ENCODE measurements at regions not wholly inside any gene's neighbourhood (a gene's known extent, or its start where the extent isn't known, plus 50 kb on each side); places are given as distances from the start of the nearest gene placed in this dataset.

- H3K27ac Mint-ChIP-seq, result no peak overlapping the region
- H3K36me3 Mint-ChIP-seq (ENCODE audit: low read depth), result no peaks in the 10 kb centered on the region
- no peak overlapping the region for H3K4me3 Mint-ChIP-seq
- H3K27me3 Mint-ChIP-seq, result peaks cover 3% of the 10 kb centered on the region
- ATAC-seq (replicated peaks), result no peak
- H3K4me1 Mint-ChIP-seq, result no peaks in the 10 kb centered on the region
- no peaks in the 10 kb centered on the region for H3K9me3 Mint-ChIP-seq
Observed at GRCh38 chr9:135255033-135255840, 167.8 kb downstream of the OLFM1 start.

GRCh38 chr9:135255841-135256580 lies 168.5 kb downstream of the OLFM1 start:
- no peak for ATAC-seq (replicated peaks)
- no peak overlapping the region for H3K4me3 Mint-ChIP-seq
- no peaks in the 10 kb centered on the region for H3K9me3 Mint-ChIP-seq
- H3K27ac Mint-ChIP-seq, result no peak overlapping the region
- H3K27me3 Mint-ChIP-seq, result peaks cover 3% of the 10 kb centered on the region
- no peaks in the 10 kb centered on the region for H3K36me3 Mint-ChIP-seq (ENCODE audit: low read depth)
- H3K4me1 Mint-ChIP-seq, result no peaks in the 10 kb centered on the region

GRCh38 chr9:135256581-135257354 lies 169.3 kb downstream of the OLFM1 start:
- peaks cover 3% of the 10 kb centered on the region for H3K27me3 Mint-ChIP-seq
- H3K9me3 Mint-ChIP-seq, result no peaks in the 10 kb centered on the region
- no peak overlapping the region for H3K4me3 Mint-ChIP-seq
- no peaks in the 10 kb centered on the region for H3K4me1 Mint-ChIP-seq
- no peaks in the 10 kb centered on the region for H3K36me3 Mint-ChIP-seq (ENCODE audit: low read depth)
- H3K27ac Mint-ChIP-seq, result no peak overlapping the region
- ATAC-seq (replicated peaks), result no peak

GRCh38 chr9:135258461-135258860 lies 171.0 kb downstream of the OLFM1 start:
- H3K4me3 Mint-ChIP-seq, result no peak overlapping the region
- no peaks in the 10 kb centered on the region for H3K9me3 Mint-ChIP-seq
- H3K4me1 Mint-ChIP-seq, result no peaks in the 10 kb centered on the region
- H3K27me3 Mint-ChIP-seq, result peaks cover 3% of the 10 kb centered on the region
- no peaks in the 10 kb centered on the region for H3K36me3 Mint-ChIP-seq (ENCODE audit: low read depth)
- no peak for ATAC-seq (replicated peaks)
- no peak overlapping the region for H3K27ac Mint-ChIP-seq

GRCh38 chr9:135259273-135259672 lies 171.8 kb downstream of the OLFM1 start:
- Mint-ChIP-seq H3K27ac (no peak overlapping the region), H3K36me3 (ENCODE audit: low read depth) (no peaks in the 10 kb centered on the region), H3K27me3 (peaks cover 3% of the 10 kb centered on the region), H3K4me3 (no peak overlapping the region), H3K9me3 (no peaks in the 10 kb centered on the region), H3K4me1 (no peaks in the 10 kb centered on the region)
- ATAC-seq (replicated peaks), result no peak

GRCh38 chr9:135260221-135261180 lies 173.0 kb downstream of the OLFM1 start:
- Mint-ChIP-seq H3K4me3 (no peak overlapping the region), H3K4me1 (no peaks in the 10 kb centered on the region), H3K27me3 (peaks cover 3% of the 10 kb centered on the region), H3K36me3 (ENCODE audit: low read depth) (no peaks in the 10 kb centered on the region), H3K9me3 (no peaks in the 10 kb centered on the region), H3K27ac (no peak overlapping the region)
- no peak for ATAC-seq (replicated peaks)

- Mint-ChIP-seq H3K27ac (no peak overlapping the region), H3K36me3 (ENCODE audit: low read depth) (no peaks in the 10 kb centered on the region), H3K4me3 (no peak overlapping the region), H3K9me3 (no peaks in the 10 kb centered on the region), H3K27me3 (peaks cover 4% of the 10 kb centered on the region), H3K4me1 (no peaks in the 10 kb centered on the region)
- no peak for ATAC-seq (replicated peaks)
Observed at GRCh38 chr9:135262248-135262647, 174.8 kb downstream of the OLFM1 start.

GRCh38 chr9:135263511-135263910 lies 176.0 kb downstream of the OLFM1 start:
- Mint-ChIP-seq H3K4me1 (no peaks in the 10 kb centered on the region), H3K36me3 (ENCODE audit: low read depth) (no peaks in the 10 kb centered on the region), H3K4me3 (no peak overlapping the region), H3K27me3 (peaks cover 4% of the 10 kb centered on the region), H3K9me3 (no peaks in the 10 kb centered on the region), H3K27ac (no peak overlapping the region)
- ATAC-seq (replicated peaks), result no peak

- Mint-ChIP-seq H3K9me3 (no peaks in the 10 kb centered on the region), H3K36me3 (ENCODE audit: low read depth) (no peaks in the 10 kb centered on the region)
Observed at GRCh38 chr9:135265931-135266330, 178.5 kb downstream of the OLFM1 start.

GRCh38 chr9:135267191-135267809 lies 179.8 kb downstream of the OLFM1 start:
- H3K4me1 Mint-ChIP-seq, result no peaks in the 10 kb centered on the region
- H3K27ac Mint-ChIP-seq, result no peak overlapping the region
- no peaks in the 10 kb centered on the region for H3K9me3 Mint-ChIP-seq
- peaks cover 9% of the 10 kb centered on the region for H3K27me3 Mint-ChIP-seq
- ATAC-seq (replicated peaks), result no peak
- H3K36me3 Mint-ChIP-seq (ENCODE audit: low read depth), result no peaks in the 10 kb centered on the region
- H3K4me3 Mint-ChIP-seq, result no peak overlapping the region

More at GRCh38 chr9:135265931-135266330, 178.5 kb downstream of the OLFM1 start:
- Mint-ChIP-seq H3K4me1 (no peaks in the 10 kb centered on the region), H3K27ac (no peak overlapping the region), H3K27me3 (peaks cover 4% of the 10 kb centered on the region), H3K4me3 (no peak overlapping the region)
- no peak for ATAC-seq (replicated peaks)

GRCh38 chr9:135268031-135268430 lies 180.6 kb downstream of the OLFM1 start:
- no peaks in the 10 kb centered on the region for H3K4me1 Mint-ChIP-seq
- H3K27ac Mint-ChIP-seq, result no peak overlapping the region
- peaks cover 9% of the 10 kb centered on the region for H3K27me3 Mint-ChIP-seq
- H3K9me3 Mint-ChIP-seq, result no peaks in the 10 kb centered on the region
- no peak for ATAC-seq (replicated peaks)
- no peaks in the 10 kb centered on the region for H3K36me3 Mint-ChIP-seq (ENCODE audit: low read depth)
- no peak overlapping the region for H3K4me3 Mint-ChIP-seq

- no peak for ATAC-seq (replicated peaks)
- peaks cover 9% of the 10 kb centered on the region for H3K27me3 Mint-ChIP-seq
- H3K4me3 Mint-ChIP-seq, result no peak overlapping the region
- no peaks in the 10 kb centered on the region for H3K4me1 Mint-ChIP-seq
- H3K9me3 Mint-ChIP-seq, result no peaks in the 10 kb centered on the region
- H3K27ac Mint-ChIP-seq, result no peak overlapping the region
- H3K36me3 Mint-ChIP-seq (ENCODE audit: low read depth), result no peaks in the 10 kb centered on the region
Observed at GRCh38 chr9:135268981-135269380, 181.5 kb downstream of the OLFM1 start.

Measured in activated T-helper 17 cell treated with anti-CD3 and anti-CD28 coated beads, Interleukin-2, amount 50 U/mL, for 72 hours (primary cell).